Left colon (tissue), 2 donors: ENCODE measurements at regions not wholly inside any gene's neighbourhood (a gene's known extent, or its start where the extent isn't known, plus 50 kb on each side); places are given as distances from the start of the nearest gene placed in this dataset.
"Not testable (repeated sequence)": the region's sequence is repeated elsewhere in the genome, so short reads cannot be mapped to it uniquely, and the experiment has no call there.

Experiments
- ATAC-seq: fragments of 200-7000 bp; cut with Tn5 transposase; one replicate; pipeline ENCODE4 v1.9.1; 2020; ENCODE audit warnings: mild to moderate bottlenecking, moderate library complexity
- DNase-seq, 2 donors: peaks; one replicate each; pipeline ENCODE4 v3.0.0-alpha.2; 2020
- intact Hi-C, 2 donors: fragments of 100-400 bp; cut with DNase I in 1 of 2; cut with micrococcal nuclease in 1 of 2; formaldehyde crosslinking; loops; one replicate each; pipeline versions ENCODE4 v1.11.2 to v1.14.0; 2022; cut with DNase I, micrococcal nuclease
- donor health status: DM: no; HTN: no; CAD: no.
- donor health status: DM: yes; HTN: yes; CAD: no.

DNA sequence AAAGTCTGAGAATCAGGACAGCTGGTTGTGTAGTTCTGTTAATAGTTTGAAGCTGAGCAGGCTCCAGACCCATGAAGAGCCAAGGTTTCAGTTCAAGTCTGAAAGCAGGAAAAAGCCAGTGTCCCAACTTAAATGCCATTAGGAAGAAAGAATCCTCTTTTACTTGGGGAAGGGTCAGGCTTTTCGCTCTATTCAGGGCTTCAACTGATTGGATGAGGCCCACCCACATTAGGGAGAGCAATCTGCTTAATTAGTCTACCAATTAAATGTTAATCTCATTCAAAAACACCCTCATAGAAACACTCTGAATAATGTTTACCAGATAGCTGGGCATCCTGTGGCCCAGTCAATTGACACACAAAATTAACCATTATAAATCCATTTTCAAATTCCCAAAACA, 462.2 kb downstream of the EPM2A start:
- ATAC-seq (no peak), DNase-seq (no peak)
- intact Hi-C loops = no loop called here

DNA sequence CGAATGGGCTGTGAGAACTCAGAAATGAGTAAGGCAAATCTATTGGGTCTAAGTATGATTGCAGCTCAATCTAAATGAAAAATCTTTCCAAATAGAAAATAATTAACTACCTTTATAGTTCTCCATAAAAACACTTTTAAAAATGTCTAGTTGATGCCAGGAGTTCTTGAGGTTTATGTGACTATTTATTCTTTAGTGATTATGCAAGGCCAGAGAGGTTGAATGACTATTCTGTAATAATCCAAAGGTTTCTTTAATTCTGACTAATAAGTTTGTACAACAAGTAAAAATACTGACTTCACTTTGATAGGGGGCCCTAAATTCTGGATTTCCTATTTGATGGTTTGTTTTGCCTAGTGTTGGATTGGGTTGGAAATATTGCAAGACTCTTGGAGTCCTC, 461.2 kb downstream of the EPM2A start:
- intact Hi-C loops = no loop called here

GRCh38 chr6:145275019-145275418, 460.3 kb downstream of the EPM2A start:
- DNase-seq (no peak), ATAC-seq (no peak)
- intact Hi-C loops = no loop called here

More for the DNA sequence above, 461.2 kb downstream of the EPM2A start:
- ATAC-seq (no peak), DNase-seq (no peak)

DNA sequence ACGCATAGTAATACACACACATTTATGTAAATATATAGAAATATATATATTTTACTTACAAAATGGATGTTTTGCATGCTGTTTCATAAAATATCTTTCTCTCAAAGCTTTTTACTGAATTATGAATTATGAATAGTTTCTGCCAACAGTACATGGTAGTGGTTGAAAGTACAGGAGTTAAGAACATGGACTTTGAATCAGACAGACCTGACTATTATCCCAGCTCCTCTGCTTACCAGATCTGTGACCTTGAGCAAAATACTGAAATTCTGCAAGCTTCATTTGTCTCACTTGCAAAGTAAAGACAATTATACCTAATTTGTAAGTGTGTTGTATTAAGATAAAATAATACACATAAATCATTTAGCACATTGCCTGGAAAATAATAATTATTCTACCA, 459.5 kb downstream of the EPM2A start:
- ATAC-seq (no peak), DNase-seq (no peak)
- intact Hi-C loops = no loop called here

DNA sequence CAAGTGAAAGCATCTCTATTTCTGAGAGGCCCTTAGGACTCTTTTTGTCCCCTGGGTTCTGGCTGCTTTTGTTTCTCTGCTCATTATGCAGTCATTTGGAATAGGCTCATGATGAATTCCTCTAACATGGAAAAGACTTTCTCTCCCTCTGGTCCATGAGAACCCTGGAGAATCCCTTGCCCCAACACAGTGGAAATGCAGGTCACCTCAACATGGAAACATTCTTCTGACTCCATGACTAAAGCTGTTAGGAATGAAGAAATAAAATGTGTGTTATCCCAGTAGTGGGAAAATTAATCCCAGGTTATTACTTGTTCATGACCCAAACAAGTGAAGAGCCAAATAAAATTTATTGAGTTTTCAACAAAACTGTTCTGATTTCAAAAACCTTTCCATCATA, 458.6 kb downstream of the EPM2A start:
- intact Hi-C loops = no loop called here
- DNase-seq (no peak), ATAC-seq (no peak)

DNA sequence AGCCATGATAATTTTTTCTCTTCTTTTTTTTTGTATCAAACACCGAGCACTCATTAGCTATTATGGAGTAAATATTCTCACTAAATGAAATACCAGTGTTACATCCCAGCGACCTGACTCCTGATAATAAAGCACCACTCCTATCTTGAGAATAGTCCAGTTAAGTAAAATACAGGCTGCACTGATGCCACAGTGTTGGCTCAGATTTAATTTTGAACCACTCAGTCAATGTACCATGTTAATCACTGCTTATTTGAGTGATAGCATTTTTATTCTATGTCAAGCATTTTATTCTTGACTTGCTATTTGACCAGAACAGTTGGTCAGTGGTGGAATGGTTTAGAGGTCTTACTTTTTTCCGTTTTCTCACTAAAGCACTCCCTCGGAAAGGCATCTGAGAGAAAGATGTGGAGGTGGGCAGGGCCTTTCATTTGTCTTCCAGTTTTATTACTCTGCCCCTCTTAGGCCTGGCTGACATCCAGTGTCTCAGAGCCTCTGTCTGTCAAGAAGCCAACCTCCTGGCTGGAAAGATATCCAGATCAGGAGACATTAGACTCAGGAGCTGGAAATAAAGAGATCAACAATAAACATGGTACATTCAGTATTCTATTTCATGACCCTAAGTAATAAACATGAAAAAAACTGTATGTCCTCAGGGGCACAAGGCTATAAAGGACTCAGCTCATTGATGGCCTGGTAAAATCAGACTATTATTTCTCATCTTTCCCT, 457.8 kb downstream of the EPM2A start:
- DNase-seq = no peak
- intact Hi-C loops = no loop called here
- ATAC-seq = no peak

DNA sequence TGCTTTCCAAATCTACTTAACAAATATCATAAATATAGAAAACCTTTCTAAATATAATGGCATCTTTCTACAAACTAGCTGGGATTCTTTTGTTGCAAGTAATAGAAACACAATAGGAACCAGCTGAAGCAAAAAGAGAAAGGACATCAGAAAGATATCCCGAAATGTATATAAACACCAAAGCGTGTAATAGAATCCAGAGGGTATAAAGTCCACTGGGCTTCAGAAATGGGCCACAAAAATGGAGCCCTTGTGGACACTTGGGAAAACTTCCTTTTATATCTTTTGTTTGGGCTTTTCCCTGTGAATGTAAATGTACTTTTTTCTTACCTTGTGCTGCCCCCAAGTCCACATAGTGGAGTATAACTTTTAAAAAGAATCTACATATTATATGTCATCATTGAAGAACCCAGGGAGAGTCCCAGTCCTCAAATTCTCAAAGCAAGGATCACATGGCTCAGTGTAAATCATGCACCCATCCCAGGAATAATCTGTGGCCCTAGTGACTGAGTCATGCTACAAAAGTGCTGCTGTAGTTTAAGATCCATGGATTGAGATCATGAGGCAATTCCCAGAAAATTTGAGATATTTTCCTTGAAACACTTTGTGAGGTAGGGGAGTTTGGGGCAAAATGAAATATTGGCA, 457.0 kb downstream of the EPM2A start:
- intact Hi-C loops = no loop called here
- no peak for ATAC-seq

DNA sequence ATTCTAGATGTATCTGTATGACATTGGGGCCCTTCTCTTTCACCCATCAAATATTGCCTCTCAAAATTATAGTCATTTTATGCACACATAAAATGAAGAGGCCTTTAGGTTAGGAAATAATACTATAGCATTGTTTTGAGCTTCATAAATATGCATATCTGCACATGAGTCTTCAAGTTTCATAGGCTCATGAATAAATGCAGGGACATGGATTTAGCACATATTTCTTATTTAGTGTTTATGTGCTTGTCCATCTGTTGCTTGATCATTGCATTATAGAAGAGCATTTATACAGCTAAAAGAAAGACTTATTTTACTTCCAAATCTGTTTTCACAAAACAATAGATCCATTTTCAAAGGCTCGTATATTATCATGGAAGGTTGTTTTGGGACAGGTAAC, 455.8 kb downstream of the EPM2A start:
- intact Hi-C loops = no loop called here
- no peak for ATAC-seq

More for the DNA sequence above, 457.0 kb downstream of the EPM2A start:
- no peak for DNase-seq

DNA sequence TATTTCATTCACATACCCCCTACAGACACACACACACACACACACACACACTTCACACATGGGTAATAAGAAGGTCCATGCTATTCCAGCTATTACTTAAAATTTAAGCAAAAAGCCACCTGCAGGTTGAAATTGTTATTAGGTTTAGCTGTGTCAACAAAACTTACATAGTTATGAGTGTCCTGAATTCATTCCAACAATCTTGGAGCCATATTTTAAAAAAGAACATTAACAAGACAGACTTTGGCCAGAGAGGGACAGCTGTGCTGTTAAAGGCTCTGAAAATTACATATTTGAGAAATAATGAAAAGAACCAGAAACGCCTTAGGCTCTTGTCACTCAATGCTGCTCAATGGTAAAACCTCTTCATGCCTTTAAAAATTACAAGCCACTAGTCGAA, 455.3 kb downstream of the EPM2A start:
- DNase-seq (no peak), ATAC-seq (no peak)
- intact Hi-C loops = no loop called here

More for the DNA sequence above, 455.8 kb downstream of the EPM2A start:
- DNase-seq = no peak

GRCh38 chr6:145283209-145283608, 452.1 kb downstream of the EPM2A start:
- DNase-seq, ATAC-seq, intact Hi-C loops: not testable (repeated sequence)

DNA sequence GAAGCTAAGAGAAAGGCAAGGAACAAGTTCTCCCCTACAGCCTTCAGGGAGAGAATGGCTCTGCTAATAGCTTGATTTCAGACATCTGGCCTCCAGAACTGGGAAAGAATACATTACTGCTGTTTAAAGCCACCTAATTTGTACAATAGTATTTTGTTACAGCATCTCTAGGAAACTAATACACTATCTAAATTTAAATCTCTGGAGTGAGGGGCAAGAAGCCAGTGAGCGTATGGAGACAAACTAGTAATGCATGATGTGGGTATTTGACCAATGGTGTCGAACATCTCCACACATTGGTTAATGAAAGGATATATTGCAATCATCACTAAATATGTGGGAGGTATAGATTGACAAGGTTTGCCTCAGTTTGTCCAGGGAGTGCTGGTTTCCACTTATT, 451.5 kb downstream of the EPM2A start:
- ATAC-seq (no peak), DNase-seq (no peak)
- intact Hi-C loops = no loop called here

GRCh38 chr6:145286916-145287315, 448.4 kb downstream of the EPM2A start:
- intact Hi-C loops = no loop called here
- DNase-seq = no peak
- no peak for ATAC-seq

GRCh38 chr6:145289573-145289972, 445.7 kb downstream of the EPM2A start:
- intact Hi-C loops = no loop called here
- DNase-seq (no peak), ATAC-seq (no peak)

GRCh38 chr6:145290122-145290521, 445.2 kb downstream of the EPM2A start:
- no peak for DNase-seq
- intact Hi-C loops = no loop called here
- ATAC-seq = no peak

DNA sequence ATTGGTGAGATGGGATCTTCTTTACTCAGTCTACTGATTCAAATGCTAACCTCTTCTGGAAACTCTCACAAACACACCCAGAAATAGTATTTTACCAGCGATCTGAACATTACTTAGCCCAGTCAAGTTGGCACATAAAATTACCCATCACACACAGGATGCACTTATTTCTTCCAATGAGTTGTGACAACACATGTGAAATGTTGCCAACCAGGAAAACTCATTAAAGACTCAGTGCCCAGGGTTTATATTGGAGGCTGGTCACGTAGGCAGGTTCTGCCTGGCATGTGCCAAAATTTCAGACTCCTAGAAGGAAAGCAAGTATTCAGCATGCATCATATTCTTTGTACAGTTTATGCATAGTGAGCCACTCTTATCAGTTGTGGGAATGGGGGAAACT, 443.3 kb downstream of the EPM2A start:
- intact Hi-C loops = no loop called here
- DNase-seq = no peak
- no peak for ATAC-seq

- intact Hi-C loops = no loop called here
- DNase-seq = no peak
These were observed 440.4 kb downstream of the EPM2A start for GRCh38 chr6:145294942-145295341.

DNA sequence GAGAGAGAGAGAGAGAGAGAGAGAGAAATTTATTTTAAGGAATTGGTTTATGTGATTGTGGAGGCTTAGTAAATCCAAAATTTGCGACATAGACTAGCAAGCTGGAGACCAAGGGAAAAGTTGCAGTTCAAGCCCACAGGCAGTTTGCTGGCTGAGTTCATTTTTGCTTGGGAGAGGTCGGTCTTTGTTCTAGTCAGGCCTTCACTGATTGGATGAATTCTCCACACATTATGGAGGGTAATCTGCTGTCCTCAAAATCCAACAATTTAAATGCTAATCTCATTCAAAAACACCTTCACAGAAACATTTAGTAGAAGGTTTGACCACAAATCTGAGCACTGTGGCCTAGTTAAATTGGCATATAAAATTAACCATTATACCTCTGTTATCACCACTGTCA, 439.6 kb downstream of the EPM2A start:
- intact Hi-C loops = no loop called here
- DNase-seq = no peak
- no peak for ATAC-seq

More at GRCh38 chr6:145294942-145295341, 440.4 kb downstream of the EPM2A start:
- no peak for ATAC-seq

DNA sequence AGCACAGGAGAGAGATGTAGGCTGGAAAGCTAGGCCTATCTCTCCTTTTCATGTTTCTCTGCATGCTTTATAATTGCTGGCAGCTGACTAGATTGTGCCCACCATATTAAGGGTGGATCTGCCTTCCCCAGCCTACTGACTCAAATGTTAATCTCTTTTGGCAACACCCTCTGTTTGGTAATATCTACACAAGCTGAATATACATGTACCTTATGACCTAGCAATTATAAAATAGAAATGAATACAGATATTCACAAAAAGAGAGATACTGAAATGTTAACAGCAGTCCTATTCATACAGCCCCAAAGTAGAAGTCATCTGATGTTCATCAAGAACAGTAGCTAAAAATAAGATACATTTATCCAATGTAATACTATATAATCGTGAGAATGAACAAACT, 429.6 kb downstream of the EPM2A start:
- ATAC-seq (no peak), DNase-seq (no peak)
- intact Hi-C loops = no loop called here

- ATAC-seq (no peak), DNase-seq (no peak)
- intact Hi-C loops = no loop called here
These were observed 428.8 kb downstream of the EPM2A start for GRCh38 chr6:145306489-145306888.

DNA sequence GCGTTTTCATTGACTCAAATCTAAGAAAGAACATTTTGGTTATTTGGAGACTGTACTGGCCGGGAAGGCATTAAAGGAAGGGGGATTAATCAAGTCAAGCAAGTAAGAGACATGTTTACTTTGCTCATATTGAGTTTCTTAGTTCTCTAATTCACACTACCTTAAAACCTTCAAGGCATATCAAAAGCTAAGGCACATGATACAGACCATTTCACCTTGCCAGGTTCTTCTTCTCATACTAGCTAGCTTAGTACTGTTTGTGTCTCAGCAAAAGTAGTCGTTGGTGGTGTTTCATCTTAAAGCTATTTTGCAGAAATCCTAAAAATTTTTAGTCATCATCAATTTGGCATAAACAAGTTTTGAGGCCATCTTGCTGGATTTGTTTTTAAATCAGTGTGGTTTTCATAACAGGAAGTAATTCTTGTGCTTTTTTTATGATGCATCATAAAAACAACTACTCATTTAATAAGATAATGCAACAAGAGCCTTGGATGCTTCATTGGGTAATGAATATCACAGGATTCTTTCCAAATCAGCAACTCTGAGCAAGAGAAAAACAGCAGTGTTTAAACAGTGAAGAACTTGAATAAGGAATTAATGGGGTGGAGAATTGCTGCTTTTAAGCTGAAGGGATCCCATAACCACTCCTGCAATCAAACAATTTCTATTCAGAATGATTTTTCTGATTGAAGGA, 425.3 kb downstream of the EPM2A start:
- ATAC-seq (no peak), DNase-seq (no peak)
- intact Hi-C loops = no loop called here
